ENCODE measurements at regions not wholly inside any gene's neighbourhood (a gene's known extent, or its start where the extent isn't known, plus 50 kb on each side); places are given as distances from the start of the nearest gene placed in this dataset.

- ChIA-PET CTCF (no interaction called here), POLR2A (no interaction called here)
- Mint-ChIP-seq H3K4me1 (ENCODE audit: low read depth) (peaks cover 11% of the 10 kb centered on the region), H3K27me3 (ENCODE audit: low read depth) (peaks cover 2% of the 10 kb centered on the region), H3K36me3 (ENCODE audit: low read depth) (no peaks in the 10 kb centered on the region), H3K27ac (peak overlapping the region; percentile 11), H3K9me3 (ENCODE audit: insufficient read depth) (no peaks in the 10 kb centered on the region), H3K4me3 (no peak overlapping the region)
- ATAC-seq (peak; percentile 33), DNase-seq (no peak)
Observed at GRCh38 chr6:166739976-166740318, 112.9 kb upstream of the RPS6KA2 start.

DNA sequence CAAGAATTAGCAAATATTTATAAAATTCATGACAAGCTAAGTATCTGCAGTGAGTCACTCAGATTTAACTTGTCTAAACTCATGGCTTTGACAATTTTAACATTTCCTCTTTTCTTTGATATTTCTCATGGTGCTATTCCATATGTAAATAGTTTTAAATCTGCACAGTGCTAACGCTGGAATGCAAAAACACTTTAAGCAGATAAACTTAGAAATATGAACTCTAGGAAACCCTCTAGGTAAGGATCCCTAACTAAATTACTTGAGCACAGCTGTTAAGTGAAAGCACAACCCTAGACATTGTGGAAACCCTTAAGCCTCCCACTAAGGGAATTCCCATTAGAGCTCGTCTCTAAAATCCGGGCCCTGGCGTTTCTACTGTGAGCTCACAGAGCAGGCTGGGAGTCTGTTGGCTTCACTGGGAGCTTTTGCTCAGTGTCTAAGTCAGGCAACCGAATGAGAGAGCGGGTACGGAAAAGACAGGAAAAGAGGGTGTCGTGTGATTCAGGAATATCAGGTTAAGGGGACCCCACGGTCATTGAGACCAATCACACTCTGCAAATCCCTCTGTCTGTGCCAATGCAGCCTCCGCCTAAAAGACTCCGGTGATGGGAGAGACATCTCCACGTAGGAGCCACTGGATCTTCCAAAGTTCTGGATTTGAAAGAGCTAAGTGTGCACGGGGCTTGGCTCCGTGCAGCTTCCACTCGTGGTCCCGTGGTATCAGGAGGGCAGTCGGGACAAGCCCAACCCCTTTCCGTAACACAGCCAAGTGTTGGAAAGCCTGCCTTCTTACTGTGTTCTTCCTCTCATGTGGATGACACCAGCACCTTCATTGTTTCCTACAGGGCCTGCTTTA lies 112.3 kb upstream of the RPS6KA2 start:
- no peaks in the 10 kb centered on the region for H3K36me3 Mint-ChIP-seq (ENCODE audit: low read depth)
- DNase-seq (no peak), ATAC-seq (no peak)
- ChIA-PET POLR2A (no interaction called here), CTCF (no interaction called here)
- H3K9me3 Mint-ChIP-seq (ENCODE audit: insufficient read depth), result no peaks in the 10 kb centered on the region
- no peak overlapping the region for H3K4me3 Mint-ChIP-seq
- H3K27me3 Mint-ChIP-seq (ENCODE audit: low read depth), result peaks cover 2% of the 10 kb centered on the region
- H3K4me1 Mint-ChIP-seq (ENCODE audit: low read depth), result peaks cover 11% of the 10 kb centered on the region
- peak overlapping the region; percentile 11 for H3K27ac Mint-ChIP-seq

DNA sequence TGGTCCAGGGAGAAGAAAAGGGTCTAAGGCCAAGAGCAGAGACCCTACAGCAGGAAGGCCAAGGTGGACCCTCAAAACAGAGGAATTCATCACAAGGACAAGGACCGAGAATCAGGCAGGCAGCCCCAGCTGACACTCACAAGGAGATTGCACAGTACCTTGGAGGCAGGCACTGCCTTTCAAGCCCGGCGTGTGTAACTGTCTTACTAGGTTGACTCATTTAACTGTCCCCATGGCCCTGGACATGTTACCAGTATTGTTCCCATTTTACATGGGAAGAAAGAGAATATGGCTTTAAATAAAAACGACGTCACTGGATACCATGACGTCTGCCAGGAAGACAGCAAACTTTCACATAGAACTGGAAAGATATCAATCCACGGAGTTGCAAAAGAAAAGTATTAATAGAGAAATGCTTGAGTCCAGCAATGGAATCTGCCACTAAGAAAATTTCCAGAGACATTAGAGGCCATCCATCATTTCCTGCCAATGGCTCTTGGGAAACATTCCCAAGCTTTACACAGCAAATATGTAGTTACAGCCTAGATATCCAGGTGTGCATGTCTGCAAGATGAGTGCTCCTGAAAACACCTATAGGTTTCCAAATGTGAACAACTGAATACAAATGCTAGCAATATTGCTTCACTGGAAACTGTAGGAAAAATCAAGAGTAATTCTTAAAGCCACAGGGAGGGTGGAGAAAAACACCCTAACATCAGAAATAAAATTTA lies 111.5 kb upstream of the RPS6KA2 start:
- ATAC-seq (no peak), DNase-seq (no peak)
- CTCF ChIA-PET, result no interaction called here
- Mint-ChIP-seq H3K36me3 (ENCODE audit: low read depth) (no peaks in the 10 kb centered on the region), H3K4me1 (ENCODE audit: low read depth) (peaks cover 11% of the 10 kb centered on the region), H3K27ac (no peak overlapping the region), H3K27me3 (ENCODE audit: low read depth) (peaks cover 2% of the 10 kb centered on the region), H3K4me3 (no peak overlapping the region), H3K9me3 (ENCODE audit: insufficient read depth) (no peaks in the 10 kb centered on the region)
- POLR2A ChIA-PET, result no interaction called here

GRCh38 chr6:166737261-166737660 lies 110.2 kb upstream of the RPS6KA2 start:
- H3K36me3 Mint-ChIP-seq (ENCODE audit: low read depth), result no peaks in the 10 kb centered on the region
- POLR2A ChIA-PET, result no interaction called here
- CTCF ChIA-PET, result no interaction called here
- H3K27me3 Mint-ChIP-seq (ENCODE audit: low read depth), result peaks cover 2% of the 10 kb centered on the region
- no peak overlapping the region for H3K27ac Mint-ChIP-seq
- ATAC-seq (no peak), DNase-seq (no peak)
- H3K4me1 Mint-ChIP-seq (ENCODE audit: low read depth), result peaks cover 11% of the 10 kb centered on the region
- no peak overlapping the region for H3K4me3 Mint-ChIP-seq
- H3K9me3 Mint-ChIP-seq (ENCODE audit: insufficient read depth), result no peaks in the 10 kb centered on the region

DNA sequence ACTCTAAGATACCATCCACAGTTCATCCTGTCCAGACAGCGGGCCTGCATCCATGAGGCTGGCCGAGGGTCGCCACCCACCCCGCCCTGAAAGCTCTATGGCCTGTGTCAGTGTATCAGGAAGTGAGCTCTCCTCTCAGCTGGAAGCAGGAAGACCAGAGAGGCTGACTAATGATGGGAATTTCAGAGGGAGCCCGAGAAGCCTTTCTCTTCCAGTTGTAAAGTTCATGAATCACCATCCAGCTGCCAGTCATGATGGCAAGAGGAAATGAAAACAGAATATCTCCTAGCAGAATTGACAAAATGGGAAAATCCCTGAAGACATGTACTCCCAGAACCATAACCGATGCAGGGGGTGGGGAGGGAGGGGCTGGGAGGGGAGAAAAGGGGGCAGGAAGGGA lies 109.6 kb upstream of the RPS6KA2 start:
- Mint-ChIP-seq H3K27me3 (ENCODE audit: low read depth) (peaks cover 2% of the 10 kb centered on the region), H3K36me3 (ENCODE audit: low read depth) (no peaks in the 10 kb centered on the region), H3K4me1 (ENCODE audit: low read depth) (peaks cover 11% of the 10 kb centered on the region), H3K9me3 (ENCODE audit: insufficient read depth) (no peaks in the 10 kb centered on the region), H3K27ac (no peak overlapping the region), H3K4me3 (no peak overlapping the region)
- ChIA-PET CTCF (no interaction called here), POLR2A (no interaction called here)
- DNase-seq, result no peak
- no peak for ATAC-seq

- Mint-ChIP-seq H3K36me3 (ENCODE audit: low read depth) (no peaks in the 10 kb centered on the region), H3K27ac (no peak overlapping the region), H3K4me1 (ENCODE audit: low read depth) (peaks cover 11% of the 10 kb centered on the region), H3K27me3 (ENCODE audit: low read depth) (peaks cover 2% of the 10 kb centered on the region), H3K4me3 (no peak overlapping the region), H3K9me3 (ENCODE audit: insufficient read depth) (no peaks in the 10 kb centered on the region)
- ATAC-seq, result no peak
- POLR2A ChIA-PET, result no interaction called here
- DNase-seq, result no peak
- CTCF ChIA-PET, result no interaction called here
Observed at GRCh38 chr6:166733900-166734299, 106.8 kb upstream of the RPS6KA2 start.

GRCh38 chr6:166729658-166730057 lies 102.6 kb upstream of the RPS6KA2 start:
- no peak overlapping the region for H3K27ac Mint-ChIP-seq
- ATAC-seq (no peak), DNase-seq (no peak)
- peaks cover 15% of the 10 kb centered on the region for H3K4me1 Mint-ChIP-seq (ENCODE audit: low read depth)
- H3K9me3 Mint-ChIP-seq (ENCODE audit: insufficient read depth), result no peaks in the 10 kb centered on the region
- ChIA-PET CTCF (no interaction called here), POLR2A (no interaction called here)
- H3K4me3 Mint-ChIP-seq, result no peak overlapping the region
- H3K36me3 Mint-ChIP-seq (ENCODE audit: low read depth), result no peaks in the 10 kb centered on the region
- no peaks in the 10 kb centered on the region for H3K27me3 Mint-ChIP-seq (ENCODE audit: low read depth)

DNA sequence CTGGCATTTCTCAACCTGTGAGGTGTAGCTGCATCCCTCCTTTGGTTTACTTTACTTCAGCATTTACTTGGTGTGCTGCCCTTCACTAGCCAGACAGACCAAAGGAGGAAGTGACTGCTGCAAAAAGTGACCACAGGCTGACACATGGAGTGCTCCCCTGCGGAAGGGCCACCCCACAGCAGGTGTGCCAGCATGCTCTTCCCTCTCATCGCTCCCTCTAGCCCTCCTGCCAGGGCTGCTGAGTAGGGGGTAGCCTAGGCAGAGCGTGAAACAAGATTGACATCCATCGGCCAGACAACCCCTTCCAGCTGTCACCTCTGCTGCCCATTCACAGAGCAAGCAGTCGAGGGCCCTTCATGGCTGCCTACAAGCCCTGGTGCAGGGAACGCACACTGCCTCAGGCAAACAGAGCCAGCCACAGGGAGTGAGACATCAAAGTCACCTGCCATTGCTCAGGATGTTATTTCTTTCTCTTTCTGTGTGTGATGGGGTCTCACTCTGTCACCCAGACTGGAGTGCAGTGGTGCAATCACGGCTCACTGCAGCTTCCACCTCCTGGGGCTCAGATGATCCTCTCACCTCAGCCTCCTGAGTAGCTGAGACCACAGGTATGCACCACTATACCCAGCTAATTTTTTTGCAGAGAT lies 102.0 kb upstream of the RPS6KA2 start:
- CTCF ChIA-PET, result no interaction called here
- H3K27ac Mint-ChIP-seq, result no peak overlapping the region
- no peak for ATAC-seq

DNA sequence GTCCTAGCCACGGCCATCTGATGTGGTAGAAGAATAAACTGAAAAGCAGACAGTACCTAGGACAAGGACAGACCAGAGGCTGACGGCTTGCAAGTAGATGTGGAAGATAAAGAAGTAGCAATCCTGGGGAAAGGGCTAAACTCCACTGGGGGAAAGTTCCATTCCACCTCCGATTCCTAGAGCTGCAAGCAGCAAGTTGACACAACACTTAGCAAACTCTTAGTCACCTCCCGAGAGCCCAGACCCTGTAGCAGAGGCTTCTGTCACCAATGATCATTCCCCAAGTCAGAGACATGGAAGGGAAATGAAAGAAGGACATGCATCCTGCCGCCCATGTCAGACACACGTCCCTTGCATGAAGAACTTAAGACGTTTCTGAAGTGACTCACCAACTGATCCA lies 99.2 kb upstream of the RPS6KA2 start:
- no peaks in the 10 kb centered on the region for H3K9me3 Mint-ChIP-seq (ENCODE audit: insufficient read depth)
- no peak for ATAC-seq
- H3K27ac Mint-ChIP-seq, result no peak overlapping the region
- no peak for DNase-seq
- H3K36me3 Mint-ChIP-seq (ENCODE audit: low read depth), result no peaks in the 10 kb centered on the region
- no peak overlapping the region for H3K4me3 Mint-ChIP-seq
- peaks cover 2% of the 10 kb centered on the region for H3K27me3 Mint-ChIP-seq (ENCODE audit: low read depth)
- H3K4me1 Mint-ChIP-seq (ENCODE audit: low read depth), result peaks cover 15% of the 10 kb centered on the region
- CTCF ChIA-PET, result no interaction called here
- POLR2A ChIA-PET, result no interaction called here

More for the DNA sequence above, 102.0 kb upstream of the RPS6KA2 start:
- Mint-ChIP-seq H3K27me3 (ENCODE audit: low read depth) (peaks cover 2% of the 10 kb centered on the region), H3K4me1 (ENCODE audit: low read depth) (peaks cover 15% of the 10 kb centered on the region), H3K9me3 (ENCODE audit: insufficient read depth) (no peaks in the 10 kb centered on the region), H3K36me3 (ENCODE audit: low read depth) (no peaks in the 10 kb centered on the region), H3K4me3 (no peak overlapping the region)
- POLR2A ChIA-PET, result no interaction called here
- no peak for DNase-seq

DNA sequence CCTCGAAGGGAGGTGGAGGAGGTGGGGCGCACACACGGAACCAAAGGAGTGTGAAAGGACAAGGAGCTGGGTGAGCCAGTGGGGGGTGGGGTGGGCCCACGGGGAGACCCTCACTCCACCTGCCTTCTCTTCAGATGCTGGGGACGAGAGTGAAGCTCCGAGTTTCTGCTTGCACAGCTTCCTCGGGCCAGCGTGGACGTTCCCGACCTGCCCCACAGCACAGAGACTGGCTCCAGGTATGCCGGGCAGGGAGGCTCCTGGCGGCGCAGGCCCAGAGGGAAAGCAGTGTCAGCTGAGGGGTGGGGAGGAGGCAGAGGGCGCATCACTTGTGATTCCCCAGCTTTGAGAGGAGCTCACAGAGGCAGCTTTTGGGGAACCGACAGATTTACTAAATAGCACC lies 98.5 kb upstream of the RPS6KA2 start:
- ATAC-seq, result no peak
- Mint-ChIP-seq H3K4me1 (ENCODE audit: low read depth) (peaks cover 15% of the 10 kb centered on the region), H3K36me3 (ENCODE audit: low read depth) (no peaks in the 10 kb centered on the region), H3K9me3 (ENCODE audit: insufficient read depth) (no peaks in the 10 kb centered on the region), H3K27me3 (ENCODE audit: low read depth) (peaks cover 2% of the 10 kb centered on the region), H3K4me3 (no peak overlapping the region), H3K27ac (no peak overlapping the region)
- DNase-seq, result no peak
- ChIA-PET POLR2A (no interaction called here), CTCF (no interaction called here)

GRCh38 chr6:166724576-166724975 lies 97.5 kb upstream of the RPS6KA2 start:
- no peak for ATAC-seq
- no peak overlapping the region for H3K4me3 Mint-ChIP-seq
- peaks cover 9% of the 10 kb centered on the region for H3K4me1 Mint-ChIP-seq (ENCODE audit: low read depth)
- DNase-seq, result no peak
- no peaks in the 10 kb centered on the region for H3K9me3 Mint-ChIP-seq (ENCODE audit: insufficient read depth)
- no peaks in the 10 kb centered on the region for H3K36me3 Mint-ChIP-seq (ENCODE audit: low read depth)
- CTCF ChIA-PET, result no interaction called here
- no peak overlapping the region for H3K27ac Mint-ChIP-seq
- POLR2A ChIA-PET, result no interaction called here
- peaks cover 3% of the 10 kb centered on the region for H3K27me3 Mint-ChIP-seq (ENCODE audit: low read depth)

DNA sequence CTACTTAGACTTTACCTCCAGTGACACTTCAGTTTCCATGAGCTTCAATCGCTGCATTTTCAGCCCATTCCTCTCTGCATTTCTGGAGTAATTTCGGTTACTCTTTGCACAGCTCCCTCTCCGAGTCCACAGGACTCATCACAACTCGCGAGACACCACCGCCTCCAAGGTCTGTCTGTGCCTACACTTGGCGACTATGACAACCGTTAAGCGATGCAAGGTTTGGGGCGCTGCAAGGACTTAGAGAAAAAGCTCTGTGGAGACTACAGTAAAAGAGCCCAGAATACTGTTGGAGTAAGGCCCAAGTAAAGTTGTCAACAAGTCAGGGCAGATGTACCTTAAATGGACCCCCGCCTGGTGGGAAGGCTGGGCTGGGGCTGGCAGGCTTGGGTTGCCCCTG lies 95.7 kb upstream of the RPS6KA2 start:
- Mint-ChIP-seq H3K27me3 (ENCODE audit: low read depth) (peaks cover 6% of the 10 kb centered on the region), H3K4me3 (no peak overlapping the region), H3K36me3 (ENCODE audit: low read depth) (no peaks in the 10 kb centered on the region), H3K9me3 (ENCODE audit: insufficient read depth) (no peaks in the 10 kb centered on the region), H3K4me1 (ENCODE audit: low read depth) (no peaks in the 10 kb centered on the region), H3K27ac (no peak overlapping the region)
- CTCF ChIA-PET, result no interaction called here
- DNase-seq, result no peak
- POLR2A ChIA-PET, result no interaction called here
- ATAC-seq, result no peak

All from activated CD8-positive, alpha-beta T cell treated with anti-CD3 and anti-CD28 coated beads, Interleukin-2, amount 10 ng/mL, durations not matched to agents 7 days and 5 days (primary cell).